CD4-positive, alpha-beta T cell treated with Interferon gamma for 1 hour (primary cell): ENCODE measurements at regions not wholly inside any gene's neighbourhood (a gene's known extent, or its start where the extent isn't known, plus 50 kb on each side); places are given as distances from the start of the nearest gene placed in this dataset.
"Not testable (repeated sequence)": the region's sequence is repeated elsewhere in the genome, so short reads cannot be mapped to it uniquely, and the experiment has no call there.

Experiments
- DNase-seq: peaks from one replicate; pipeline ENCODE4 v3.0.0-alpha.2; 2020

GRCh38 chr1:60640033-60640551 lies 442.3 kb upstream of the NFIA start:
- not testable (repeated sequence) for DNase-seq

GRCh38 chr1:60639287-60639686 lies 443.1 kb upstream of the NFIA start:
- no peak for DNase-seq

GRCh38 chr1:60637651-60638050 lies 444.7 kb upstream of the NFIA start:
- no peak for DNase-seq

- DNase-seq = no peak
Measured at GRCh38 chr1:60636946-60637345, 445.4 kb upstream of the NFIA start.

GRCh38 chr1:60634106-60634505 lies 448.3 kb upstream of the NFIA start:
- DNase-seq = no peak

- DNase-seq = no peak
Measured at GRCh38 chr1:60622486-60622885, 459.9 kb upstream of the NFIA start.

- no peak for DNase-seq
Measured at GRCh38 chr1:60621368-60621851, 461.0 kb upstream of the NFIA start.

GRCh38 chr1:60620087-60620486 lies 462.3 kb upstream of the NFIA start:
- DNase-seq = no peak

GRCh38 chr1:60619581-60619980 lies 462.8 kb upstream of the NFIA start:
- DNase-seq = no peak

- DNase-seq = no peak
Measured at GRCh38 chr1:60615666-60616065, 466.7 kb upstream of the NFIA start.

- no peak for DNase-seq
Measured at GRCh38 chr1:60612790-60613189, 469.6 kb upstream of the NFIA start.

- not testable (repeated sequence) for DNase-seq
Measured at GRCh38 chr1:60606921-60607320, 475.4 kb upstream of the NFIA start.

GRCh38 chr1:60600532-60600931 lies 481.8 kb upstream of the NFIA start:
- DNase-seq = no peak

- no peak for DNase-seq
Measured at GRCh38 chr1:60599574-60599973, 482.8 kb upstream of the NFIA start.

- no peak for DNase-seq
Measured at GRCh38 chr1:60598041-60598910, 484.1 kb upstream of the NFIA start.

- DNase-seq = no peak
Measured at GRCh38 chr1:60596791-60597750, 485.3 kb upstream of the NFIA start.

GRCh38 chr1:60591583-60591982 lies 490.8 kb upstream of the NFIA start:
- no peak for DNase-seq

- no peak for DNase-seq
Measured at GRCh38 chr1:60589916-60590315, 492.4 kb upstream of the NFIA start.

GRCh38 chr1:60589046-60589748 lies 493.2 kb upstream of the NFIA start:
- no peak for DNase-seq

GRCh38 chr1:60584371-60584770 lies 498.0 kb upstream of the NFIA start:
- DNase-seq = no peak

- DNase-seq = no peak
Measured at GRCh38 chr1:60583696-60584095, 498.7 kb upstream of the NFIA start.

GRCh38 chr1:60581455-60582220 lies 500.7 kb upstream of the NFIA start:
- DNase-seq = no peak
